K562 (cell line): ENCODE measurements at regions not wholly inside any gene's neighbourhood (a gene's known extent, or its start where the extent isn't known, plus 50 kb on each side); places are given as distances from the start of the nearest gene placed in this dataset.

Experiments
- ATAC-seq: fragments of 200-7000 bp; cut with Tn5 transposase; 3 replicates; pipeline ENCODE4 v1.9.1; 2020; ENCODE audit warnings: moderate library complexity
- BruUV-seq: library from RNA; stranded (reverse); fragments of 400-500 nt; replicated peaks from 2 replicates; lab custom pipeline; 2021; lab: Mats Ljungman, UMichigan
- CTCF ChIA-PET: fragments of 300-600 bp; formaldehyde crosslinking; extraction: SDS; loops from one replicate; lab custom pipeline; 2021; ENCODE audit warnings: low intra/inter-chr PET ratio; lab: Yijun Ruan, JAX
- POLR2A ChIA-PET: fragments of 300-600, 350-650 bp; sonication (Branson Sonifier 250); formaldehyde crosslinking; extraction: SDS; loops from one replicate; lab custom pipeline; 2021; ENCODE audit warnings: antibody characterized with exemption, inconsistent platforms; lab: Yijun Ruan, JAX
- DNase-seq, 4 experiments: peaks; one replicate each; pipeline versions ENCODE4 v3.0.0 to v3.0.0-alpha.2; 2011 to 2018; ENCODE audit warnings: low spot score in 3 of 4, mixed read lengths in 3 of 4; ENCODE audit errors: extremely low read depth in 1 of 4
- FAIRE-seq: peaks from 2 replicates; lab custom pipeline; 2011; peaks lifted over from hg19 to GRCh38; lab: Jason Lieb, UNC
- H2AFZ ChIP-seq: 2 replicates; pipeline ENCODE4 v1.6.0; 2011; ENCODE audit warnings: low read depth, low read length, control low read depth, inconsistent platforms
- H3K27ac ChIP-seq: fragments of 200-600 bp; 3 replicates; pipeline ENCODE4 v1.8.0; 2011; ENCODE audit warnings: low read depth, mild to moderate bottlenecking, control low read depth, inconsistent platforms, low read length, moderate library complexity, mixed read lengths; ENCODE audit errors: extremely low read depth
- H3K27me3 ChIP-seq, 2 experiments: fragments of 300-600 bp in 1 of 2; 2 replicates in 1 of 2; 3 replicates in 1 of 2; pipeline versions ENCODE4 v1.6.0 to v1.8.0; 2011; ENCODE audit warnings: inconsistent platforms in 2 of 2, low read length in 2 of 2, mild to moderate bottlenecking in 1 of 2, mixed read lengths in 1 of 2, moderate library complexity in 1 of 2; ENCODE audit not compliant: control insufficient read depth in 2 of 2, insufficient read depth in 2 of 2
- H3K36me3 ChIP-seq: fragments of 300-600 bp; 3 replicates; pipeline ENCODE4 v1.8.0; 2011; ENCODE audit warnings: mild to moderate bottlenecking, low read length, inconsistent platforms; ENCODE audit not compliant: control insufficient read depth, insufficient read depth
- H3K4me1 ChIP-seq, 2 experiments: fragments of 200-600 bp in 1 of 2; replicated peaks in 1 of 2; 2 replicates in 1 of 2; 3 replicates in 1 of 2; pipeline versions ENCODE4 v1.5.1 to v1.8.0; 2011; ENCODE audit warnings: inconsistent platforms in 2 of 2, low read length in 2 of 2, mild to moderate bottlenecking in 1 of 2, mixed read lengths in 1 of 2, moderate library complexity in 1 of 2; ENCODE audit not compliant: control insufficient read depth in 2 of 2, insufficient read depth in 2 of 2
- H3K4me2 ChIP-seq: 2 replicates; pipeline ENCODE4 v1.6.1; 2011; ENCODE audit warnings: low read length, control low read depth, inconsistent platforms, mixed read lengths; ENCODE audit not compliant: insufficient read depth
- H3K4me3 ChIP-seq: fragments of 200-600 bp; sonication (generic), shearing (Covaris generic); 2 replicates; pipeline ENCODE4 v1.5.1; 2016; ENCODE audit warnings: control low read depth, inconsistent platforms
- H3K79me2 ChIP-seq: fragments of 200-600 bp; 3 replicates; pipeline ENCODE4 v1.8.0; 2011; ENCODE audit warnings: low read length, inconsistent platforms; ENCODE audit not compliant: control insufficient read depth, insufficient read depth
- H3K9ac ChIP-seq, 2 experiments: 2 replicates each; pipeline versions ENCODE4 v1.6.0 to v1.6.1; 2011; ENCODE audit warnings: low read depth in 2 of 2, low read length in 2 of 2, control low read depth in 1 of 2, inconsistent platforms in 1 of 2, mild to moderate bottlenecking in 1 of 2, mixed read lengths in 1 of 2; ENCODE audit not compliant: insufficient read depth in 1 of 2
- H3K9me1 ChIP-seq: one replicate; pipeline ENCODE4 v1.6.0; 2011; ENCODE audit warnings: inconsistent platforms, mild to moderate bottlenecking, low read length, moderate library complexity; ENCODE audit not compliant: control insufficient read depth, insufficient read depth
- H3K9me3 ChIP-seq: replicated peaks from 2 replicates; pipeline ENCODE4 v1.5.1; 2011; ENCODE audit warnings: low read depth, low read length, inconsistent platforms; ENCODE audit not compliant: control insufficient read depth, insufficient read depth
- H4K20me1 ChIP-seq: replicated peaks from 2 replicates; pipeline ENCODE4 v1.6.1; 2011; ENCODE audit warnings: low read length, inconsistent platforms, mixed read lengths; ENCODE audit not compliant: control insufficient read depth, insufficient read depth
- BACH1 ChIP-seq: fragments of 200-800 bp; sonication (Bioruptor generic); IDR thresholded peaks from 2 replicates; pipeline ENCODE4 v1.6.1; 2016; ENCODE audit warnings: missing genetic modification characterization, missing compliant biosample characterization
- CHCHD3 ChIP-seq: fragments of 250-450 bp; sonication (Bioruptor Pico); IDR thresholded peaks from 2 replicates; pipeline ENCODE4 v2.1.2; 2022; ENCODE audit warnings: mild to moderate bottlenecking
- EP300 ChIP-seq: IDR thresholded peaks from 2 replicates; pipeline ENCODE4 v1.6.1; 2012; ENCODE audit warnings: low read length, improper control_type of control experiment
- ESRRA ChIP-seq: fragments of 450-650 bp; IDR thresholded peaks from 2 replicates; pipeline ENCODE4 v1.6.1; 2014; ENCODE audit warnings: low read depth, mild to moderate bottlenecking, moderate library complexity, borderline replicate concordance
- FOXO4 ChIP-seq: fragments of 450-650 bp; formaldehyde crosslinking; IDR thresholded peaks from 2 replicates; pipeline ENCODE4 v1.4.0; 2020; ENCODE audit warnings: mild to moderate bottlenecking, moderate library complexity
- KHSRP ChIP-seq: fragments of 450-650 bp; IDR thresholded peaks from 2 replicates; pipeline ENCODE4 v1.6.1; 2017
- NCOA1 ChIP-seq: fragments of 450-650 bp; IDR thresholded peaks from 2 replicates; pipeline ENCODE4 v1.6.1; 2016; ENCODE audit warnings: low read depth
- PYGO2 ChIP-seq: fragments of 450-650 bp; IDR thresholded peaks from 2 replicates; pipeline ENCODE4 v1.6.1; 2016; ENCODE audit warnings: mild to moderate bottlenecking, missing genetic modification characterization, moderate library complexity, missing compliant biosample characterization
- SMAD3 ChIP-seq: fragments of 450-650 bp; formaldehyde crosslinking; conservative IDR thresholded peaks from 2 replicates; pipeline ENCODE4 v1.4.0; 2020; ENCODE audit warnings: mild to moderate bottlenecking
- SRSF7 ChIP-seq: fragments of 200-400 bp; formaldehyde crosslinking; optimal IDR thresholded peaks from 2 replicates; pipeline ENCODE3; 2017; ENCODE audit warnings: mild to moderate bottlenecking, low read depth, low read length
- TAF9B ChIP-seq: fragments of 450-650 bp; IDR thresholded peaks from 2 replicates; pipeline ENCODE4 v1.6.1; 2018; ENCODE audit warnings: mild to moderate bottlenecking; ENCODE audit not compliant: partially characterized antibody
- USF2 ChIP-seq: sonication (generic); formaldehyde crosslinking; IDR thresholded peaks from 2 replicates; pipeline ENCODE4 v1.5.0; 2020; ENCODE audit warnings: missing genetic modification reagents
- ZKSCAN3 ChIP-seq: fragments of 250-450 bp; sonication (Bioruptor Pico); IDR thresholded peaks from 2 replicates; pipeline ENCODE4 v1.4.0; 2020
- ZNF12 ChIP-seq: sonication (generic); formaldehyde crosslinking; IDR thresholded peaks from 2 replicates; pipeline ENCODE4 v1.4.0; 2020; ENCODE audit warnings: mild to moderate bottlenecking, missing genetic modification reagents
- ZNF140 ChIP-seq: fragments of 250-450 bp; sonication (Bioruptor Pico); IDR thresholded peaks from 2 replicates; pipeline ENCODE4 v1.8.0; 2021; ENCODE audit warnings: moderate library complexity, mild to moderate bottlenecking, inconsistent platforms
- ZNF263 ChIP-seq: sonication (generic); formaldehyde crosslinking; IDR thresholded peaks from 2 replicates; pipeline ENCODE4 v1.8.0; 2022; ENCODE audit warnings: mild to moderate bottlenecking, missing genetic modification reagents, borderline replicate concordance
- WGBS: fragments of 100-300 bp; shearing (Covaris generic); methylation state at CpG from one replicate; pipeline ENCODE4 v1.1.6; 2016; ENCODE audit warnings: low coverage, mixed read lengths; ENCODE audit not compliant: insufficient coverage; ENCODE audit errors: missing lambda C conversion rate; 5-methylcytosine and 5-hydroxymethylcytosine counted together
- in situ Hi-C: fragments of 300-500 bp; cut with MboI; formaldehyde crosslinking; loops from 4 replicates; pipeline ENCODE4 v1.15.0; 2018; ENCODE audit warnings: inconsistent platforms, mixed read lengths
- intact Hi-C: fragments of 100-400 bp; cut with micrococcal nuclease; formaldehyde crosslinking; loops from 2 replicates; pipeline ENCODE4 v1.14.2; 2022
- TF ChIP-seq, protein P1 (sequence below): IDR thresholded peaks from 2 replicates; pipeline ENCODE4 v1.6.1; 2011; ENCODE audit warnings: borderline replicate concordance, low read depth, mild to moderate bottlenecking, moderate library complexity, low read length; ENCODE audit not compliant: insufficient read depth, poor library complexity, severe bottlenecking
- TF ChIP-seq, protein P2 (sequence below): fragments of 450-650 bp; IDR thresholded peaks from 2 replicates; pipeline ENCODE4 v1.6.1; 2017; ENCODE audit warnings: antibody characterized with exemption

DNA sequence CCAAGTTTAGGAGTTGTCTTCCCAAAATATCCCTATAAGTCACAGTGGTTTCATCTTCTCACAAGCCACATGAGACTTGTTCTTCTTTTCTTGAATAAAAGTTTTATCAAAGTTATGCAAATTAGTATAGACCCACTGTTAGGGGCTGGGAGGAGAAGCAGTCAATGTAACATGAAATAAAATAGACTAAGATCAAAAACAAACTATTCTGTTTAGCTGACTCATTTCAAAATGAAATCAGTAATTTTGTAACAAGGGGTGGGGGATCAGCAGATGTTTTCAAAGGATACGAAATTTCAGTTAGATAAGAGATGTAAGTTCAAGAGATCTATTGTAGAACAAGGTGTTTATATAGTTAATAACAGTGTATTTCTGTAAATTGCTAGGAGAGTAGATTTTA is 339.6 kb upstream of the PRDM1 start:
- WGBS = 0% methylated on average over 1 of the region's 1 CpG
- no TSS peak for BruUV-seq
- CTCF ChIA-PET = interaction anchor here (0.6 kb wide), 1 partner anchor 127 kb away, joined by 3 read pairs; no protein-coding TSS in a partner anchor
- TF ChIP-seq ZKSCAN3 (CRISPR knock-in tag) (no peak), PYGO2 (tag) (no peak), ZNF263 (CRISPR knock-in tag) (no peak), SRSF7 (no peak), ESRRA (no peak), BACH1 (no peak), TAF9B (no peak), ZNF12 (no peak), NCOA1 (0 out of 2 replicates have a peak, but pooled peaks have one; percentile 16), KHSRP (no peak), SMAD3 (CRISPR knock-in tag) (no peak), FOXO4 (no peak), EP300 (peak; percentile 94), CHCHD3 (CRISPR knock-in tag) (no peak), USF2 (CRISPR knock-in tag) (no peak), ZNF140 (no peak)
- TF ChIP-seq, protein P1, sequence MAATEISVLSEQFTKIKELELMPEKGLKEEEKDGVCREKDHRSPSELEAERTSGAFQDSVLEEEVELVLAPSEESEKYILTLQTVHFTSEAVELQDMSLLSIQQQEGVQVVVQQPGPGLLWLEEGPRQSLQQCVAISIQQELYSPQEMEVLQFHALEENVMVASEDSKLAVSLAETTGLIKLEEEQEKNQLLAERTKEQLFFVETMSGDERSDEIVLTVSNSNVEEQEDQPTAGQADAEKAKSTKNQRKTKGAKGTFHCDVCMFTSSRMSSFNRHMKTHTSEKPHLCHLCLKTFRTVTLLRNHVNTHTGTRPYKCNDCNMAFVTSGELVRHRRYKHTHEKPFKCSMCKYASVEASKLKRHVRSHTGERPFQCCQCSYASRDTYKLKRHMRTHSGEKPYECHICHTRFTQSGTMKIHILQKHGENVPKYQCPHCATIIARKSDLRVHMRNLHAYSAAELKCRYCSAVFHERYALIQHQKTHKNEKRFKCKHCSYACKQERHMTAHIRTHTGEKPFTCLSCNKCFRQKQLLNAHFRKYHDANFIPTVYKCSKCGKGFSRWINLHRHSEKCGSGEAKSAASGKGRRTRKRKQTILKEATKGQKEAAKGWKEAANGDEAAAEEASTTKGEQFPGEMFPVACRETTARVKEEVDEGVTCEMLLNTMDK = no peak
- TF ChIP-seq, protein P2, sequence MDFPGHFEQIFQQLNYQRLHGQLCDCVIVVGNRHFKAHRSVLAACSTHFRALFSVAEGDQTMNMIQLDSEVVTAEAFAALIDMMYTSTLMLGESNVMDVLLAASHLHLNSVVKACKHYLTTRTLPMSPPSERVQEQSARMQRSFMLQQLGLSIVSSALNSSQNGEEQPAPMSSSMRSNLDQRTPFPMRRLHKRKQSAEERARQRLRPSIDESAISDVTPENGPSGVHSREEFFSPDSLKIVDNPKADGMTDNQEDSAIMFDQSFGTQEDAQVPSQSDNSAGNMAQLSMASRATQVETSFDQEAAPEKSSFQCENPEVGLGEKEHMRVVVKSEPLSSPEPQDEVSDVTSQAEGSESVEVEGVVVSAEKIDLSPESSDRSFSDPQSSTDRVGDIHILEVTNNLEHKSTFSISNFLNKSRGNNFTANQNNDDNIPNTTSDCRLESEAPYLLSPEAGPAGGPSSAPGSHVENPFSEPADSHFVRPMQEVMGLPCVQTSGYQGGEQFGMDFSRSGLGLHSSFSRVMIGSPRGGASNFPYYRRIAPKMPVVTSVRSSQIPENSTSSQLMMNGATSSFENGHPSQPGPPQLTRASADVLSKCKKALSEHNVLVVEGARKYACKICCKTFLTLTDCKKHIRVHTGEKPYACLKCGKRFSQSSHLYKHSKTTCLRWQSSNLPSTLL = no peak

More for the DNA sequence above, 339.6 kb upstream of the PRDM1 start:
- DNase-seq (peak in 3 of 4 experiments; percentile 10 to 21 (median 19)), FAIRE-seq (no peak), ATAC-seq (no peak; the same call in 2 of the 3 replicates)
- H3K27ac ChIP-seq = peak overlapping the region; percentile 8; the same call in 2 of the 3 replicates
- H3K27me3 ChIP-seq = no peaks in the 10 kb centered on the region
- peak overlapping the region; percentile 73 for H2AFZ ChIP-seq
- no peaks in the 10 kb centered on the region for H3K9me3 ChIP-seq
- H3K9ac ChIP-seq = no peak overlapping the region; a peak in 2 of 4 replicates
- H4K20me1 ChIP-seq = no peaks in the 10 kb centered on the region
- in situ Hi-C loops = no loop called here
- H3K4me2 ChIP-seq = no peak overlapping the region; the same call in 1 of the 2 replicates
- no peaks in the 10 kb centered on the region for H3K36me3 ChIP-seq
- intact Hi-C loops = no loop called here
- no peaks in the 10 kb centered on the region for H3K9me1 ChIP-seq
- peaks cover 0 to 15% of the 10 kb centered on the region in 2 experiments; a peak in 3 of 5 replicates for H3K4me1 ChIP-seq
- H3K79me2 ChIP-seq = no peaks in the 10 kb centered on the region
- H3K4me3 ChIP-seq = no peak overlapping the region
- POLR2A ChIA-PET = interaction anchor here (0.7 to 1.2 kb wide), 2 partner anchors 12 to 31 kb away, joined by 3 to 9 read pairs; no protein-coding TSS in a partner anchor
